ENCODE measurements at regions not wholly inside any gene's neighbourhood (a gene's known extent, or its start where the extent isn't known, plus 50 kb on each side); places are given as distances from the start of the nearest gene placed in this dataset.
A peak's percentile ranks its signal among the peaks of the same experiment; 100 is the strongest.

GRCh38 chr4:110793890-110794554 is 171.1 kb upstream of the PITX2 start:
- H4K8ac ChIP-seq (ENCODE audit: extremely low read depth, insufficient read depth, low read length): no peak overlapping the region
- peak overlapping the region in 1 of 2 experiments; percentile 26; a peak in 2 of 4 replicates for H3K4me2 ChIP-seq (ENCODE audit: insufficient read depth in 1 of 2, low read depth in 2 of 2, low read length in 2 of 2)
- no peak overlapping the region for H2AFZ ChIP-seq (ENCODE audit: low read length)
- H2AK5ac ChIP-seq (ENCODE audit: low read depth, low read length): no peak overlapping the region
- H3K56ac ChIP-seq (replicated peaks; ENCODE audit: insufficient read length, low read depth, low read length): no peak overlapping the region
- H3K9me3 ChIP-seq (ENCODE audit: insufficient read depth in 2 of 2, low read depth in 1 of 2, low read length in 1 of 2): no peaks in the 10 kb centered on the region
- peaks cover 0 to 10% (median 0%) of the 10 kb centered on the region in 4 experiments; a peak in 2 of 7 replicates for H3K4me1 ChIP-seq (replicated peaks in 1 of 4; ENCODE audit: control insufficient read depth in 3 of 4, insufficient read depth in 4 of 4, low read length in 3 of 4)
- H2BK20ac ChIP-seq (ENCODE audit: low read length): no peak overlapping the region
- ChIA-PET POLR2A (ENCODE audit: partially characterized antibody) (no interaction called here), CTCF (ENCODE audit: partially characterized antibody) (interaction anchor here (0.7 to 1.2 kb wide), 3 partner anchors 20 to 984 kb away, joined by 3 to 4 read pairs (median 4); no protein-coding TSS in a partner anchor)
- no peak overlapping the region for H3K18ac ChIP-seq (ENCODE audit: extremely low read depth, low read length)
- H4K5ac ChIP-seq (ENCODE audit: insufficient read length, low read depth, low read length): no peak overlapping the region
- H2BK12ac ChIP-seq (ENCODE audit: low read depth, low read length): no peak overlapping the region
- H3K79me1 ChIP-seq (ENCODE audit: low read depth, low read length): no peaks in the 10 kb centered on the region
- no peaks in the 10 kb centered on the region for H3K36me3 ChIP-seq (ENCODE audit: control insufficient read depth in 2 of 4, insufficient read depth in 4 of 4, low read length in 3 of 4)
- no peaks in the 10 kb centered on the region for H3K23me2 ChIP-seq (ENCODE audit: low read depth, low read length)
- no peaks in the 10 kb centered on the region for H4K20me1 ChIP-seq (replicated peaks in 1 of 2; ENCODE audit: control insufficient read depth in 1 of 2, insufficient read depth in 2 of 2, low read length in 2 of 2)
- H3K79me2 ChIP-seq (ENCODE audit: control insufficient read depth in 1 of 2, insufficient read depth in 2 of 2, low read length in 2 of 2): no peaks in the 10 kb centered on the region
- DNase-seq (ENCODE audit: low read depth in 1 of 2, low spot score in 2 of 2) (peak; percentile 7 to 52), FAIRE-seq (peak; percentile 76)
- no peak overlapping the region for H2BK120ac ChIP-seq (replicated peaks; ENCODE audit: low read depth, low read length)
- no peak overlapping the region for H3K23ac ChIP-seq (ENCODE audit: insufficient read length)
- H3K27me3 ChIP-seq (replicated peaks in 1 of 4; ENCODE audit: control insufficient read depth in 3 of 4, extremely low read depth in 1 of 4, insufficient read depth in 3 of 4, low read length in 3 of 4): no peaks in the 10 kb centered on the region
- H2BK15ac ChIP-seq (ENCODE audit: low read length): no peak overlapping the region
- peak overlapping the region in 1 of 4 experiments; percentile 12; a peak in 1 of 8 replicates for H3K4me3 ChIP-seq (ENCODE audit: extremely low read depth in 1 of 4, insufficient read depth in 2 of 4, low read depth in 3 of 4, low read length in 4 of 4)
- no peak overlapping the region for H3K27ac ChIP-seq (ENCODE audit: low read depth, low read length)
- H2BK5ac ChIP-seq (ENCODE audit: low read depth, low read length): no peak overlapping the region
- H3K4ac ChIP-seq (replicated peaks; ENCODE audit: insufficient read length, low read depth, low read length): no peak overlapping the region
- H4K91ac ChIP-seq (replicated peaks; ENCODE audit: insufficient read length, low read length): no peak overlapping the region
- H3K14ac ChIP-seq (ENCODE audit: insufficient read length): no peak overlapping the region
- WGBS, 2 experiments (ENCODE audit: extremely low coverage in 1 of 2, insufficient coverage in 1 of 2, insufficient read length in 1 of 2, insufficient replicate concordance in 2 of 2, low coverage in 1 of 2, low lambda C conversion rate in 2 of 2, missing lambda C conversion rate in 1 of 2): 50% methylated on average over 5 of the region's 5 CpGs; no CpG with 5 or more reads in 1 of the 2 experiments
- H3K9ac ChIP-seq (replicated peaks in 1 of 4; ENCODE audit: extremely low read depth in 1 of 4, low read depth in 3 of 4, low read length in 3 of 4): no peak overlapping the region
- TF ChIP-seq EP300 (IDR thresholded peaks at IDR 0.05; ENCODE audit: borderline replicate concordance in 1 of 2, low read depth in 2 of 2, low read length in 2 of 2): peak in 1 of 2 experiments; percentile 72; a peak in 1 of 3 replicates
- TF ChIP-seq SAP30 (IDR thresholded peaks at IDR 0.05; ENCODE audit: insufficient read depth, insufficient replicate concordance, low read length): no peak
- peak; percentile 96 for TF ChIP-seq TCF12 (IDR thresholded peaks at IDR 0.05; ENCODE audit: low read depth, low read length)
- TF ChIP-seq HDAC2 (IDR thresholded peaks at IDR 0.05; ENCODE audit: borderline replicate concordance in 1 of 2, low read depth in 2 of 2, low read length in 2 of 2): peak in 1 of 2 experiments; percentile 91; a peak in 2 of 4 replicates
- TF ChIP-seq, protein P1, sequence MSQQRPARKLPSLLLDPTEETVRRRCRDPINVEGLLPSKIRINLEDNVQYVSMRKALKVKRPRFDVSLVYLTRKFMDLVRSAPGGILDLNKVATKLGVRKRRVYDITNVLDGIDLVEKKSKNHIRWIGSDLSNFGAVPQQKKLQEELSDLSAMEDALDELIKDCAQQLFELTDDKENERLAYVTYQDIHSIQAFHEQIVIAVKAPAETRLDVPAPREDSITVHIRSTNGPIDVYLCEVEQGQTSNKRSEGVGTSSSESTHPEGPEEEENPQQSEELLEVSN (IDR thresholded peaks at IDR 0.05): no peak
- TF ChIP-seq RAD21 (IDR thresholded peaks at IDR 0.05 in 1 of 2, conservative IDR thresholded peaks at IDR 0.05 in 1 of 2; ENCODE audit: low read depth in 2 of 2, low read length in 2 of 2): peak; percentile 8 to 9; a peak in 1 of 4 replicates
- TF ChIP-seq ASH2L (IDR thresholded peaks at IDR 0.05; ENCODE audit: low read length): peak; percentile 45
- peak in 1 of 2 experiments; percentile 82; a peak in 2 of 4 replicates for TF ChIP-seq SIN3A (conservative IDR thresholded peaks at IDR 0.05 in 1 of 2, IDR thresholded peaks at IDR 0.05 in 1 of 2; ENCODE audit: low read depth in 1 of 2, low read length in 2 of 2)
- TF ChIP-seq JUN (IDR thresholded peaks at IDR 0.05; ENCODE audit: low read depth, low read length): no peak
- no peak for TF ChIP-seq CHD2 (IDR thresholded peaks at IDR 0.05; ENCODE audit: low read length)
